Spleen (tissue), 11 donors: ENCODE measurements at regions not wholly inside any gene's neighbourhood (a gene's known extent, or its start where the extent isn't known, plus 50 kb on each side); places are given as distances from the start of the nearest gene placed in this dataset.

Experiments
- DNase-seq: peaks from one replicate; pipeline ENCODE4 v3.0.0-alpha.2; 2020
- H3K27ac ChIP-seq, 8 donors: fragments of 200-600 bp; sonication (generic) in 7 of 8; 1 replicate in 4 of 8; 2 replicates in 4 of 8; pipeline versions ENCODE4 v1.5.0 to v1.8.0; 2016 to 2021; ENCODE audit warnings: inconsistent platforms in 4 of 8, mild to moderate bottlenecking in 4 of 8, moderate library complexity in 1 of 8
- H3K27me3 ChIP-seq, 7 donors: fragments of 200-600 bp; sonication (generic) in 6 of 7; replicated peaks in 1 of 7; 1 replicate in 4 of 7; 2 replicates in 3 of 7; pipeline versions ENCODE4 v1.5.0 to v1.8.0; 2016 to 2021; ENCODE audit warnings: inconsistent platforms in 3 of 7, mild to moderate bottlenecking in 1 of 7
- H3K36me3 ChIP-seq, 6 donors: fragments of 200-600 bp; sonication (generic) in 5 of 6; 1 replicate in 4 of 6; 2 replicates in 2 of 6; pipeline versions ENCODE4 v1.5.0 to v1.8.0; 2016 to 2021; ENCODE audit warnings: inconsistent platforms in 2 of 6
- H3K4me1 ChIP-seq, 6 donors: fragments of 200-600 bp; sonication (generic) in 5 of 6; 1 replicate in 3 of 6; 2 replicates in 3 of 6; pipeline versions ENCODE4 v1.5.0 to v1.8.0; 2016 to 2021; ENCODE audit warnings: inconsistent platforms in 3 of 6
- H3K4me3 ChIP-seq, 8 donors: fragments of 200-600 bp; sonication (generic) in 7 of 8; 1 replicate in 4 of 8; 2 replicates in 4 of 8; pipeline versions ENCODE4 v1.5.0 to v1.8.0; 2016 to 2021; ENCODE audit warnings: inconsistent platforms in 4 of 8, mild to moderate bottlenecking in 4 of 8, moderate library complexity in 2 of 8
- H3K9me3 ChIP-seq, 8 donors: fragments of 200-600 bp; sonication (generic) in 7 of 8; 1 replicate in 4 of 8; 2 replicates in 4 of 8; pipeline versions ENCODE4 v1.5.0 to v1.8.0; 2016 to 2021; ENCODE audit warnings: inconsistent platforms in 4 of 8
- POLR2A ChIP-seq, 3 donors: fragments of 450-650 bp; IDR thresholded peaks; one replicate each; pipeline ENCODE4 v1.5.1; 2017; ENCODE audit warnings: antibody characterized with exemption in 3 of 3, mild to moderate bottlenecking in 1 of 3
- POLR2AphosphoS5 ChIP-seq, 3 donors: sonication (generic); formaldehyde crosslinking; IDR thresholded peaks; one replicate each; pipeline ENCODE4 v1.5.1; 2017; ENCODE audit warnings: antibody characterized with exemption in 3 of 3
- WGBS, 5 donors: extraction: QIAGEN DNeasy Blood & Tissue Kit in 3 of 5; methylation state at CpG; one replicate each; pipeline versions ENCODE4 v1.1.5 to v1.1.7; 2013 to 2018; 5-methylcytosine and 5-hydroxymethylcytosine counted together
- intact Hi-C: fragments of 100-400 bp; cut with DNase I; formaldehyde crosslinking; loops from one replicate; pipeline ENCODE4 v1.15.0; 2023; ENCODE audit warnings: low total_unique reads
- TF ChIP-seq, protein P1 (sequence below), 11 experiments: fragments of 200-600 bp in 7 of 11; fragments of 450-650 bp in 4 of 11; sonication (generic) in 4 of 11; IDR thresholded peaks in 8 of 11; conservative IDR thresholded peaks in 3 of 11; 1 replicate in 7 of 11; 2 replicates in 4 of 11; pipeline versions ENCODE4 v1.4.0 to v1.8.0; 2016 to 2021; ENCODE audit warnings: antibody characterized with exemption in 11 of 11, inconsistent platforms in 4 of 11, mild to moderate bottlenecking in 1 of 11
- donor health status: healthy with polysubstance abuse.
- donor health status: DM: no; HTN: no; CAD: no; lungs with moderate emphysema.
- donor health status: DM: no; HTN: no; CAD: no.
- donor health status: Bipolar disorder and iron deficiency.
- donor health status: healthy.
- donor health status: DM: no; HTN: no; CAD: no.
- donor health status: DM: yes; HTN: yes; CAD: no.

GRCh38 chr9:16348531-16348930 is 521.9 kb downstream of the BNC2 start:
- no peaks in the 10 kb centered on the region for H3K4me1 ChIP-seq
- H3K27ac ChIP-seq = no peak overlapping the region
- 68 to 92% (median 83%) methylated on average over 4 of the region's 4 CpGs for WGBS, 5 donors
- no peak overlapping the region for H3K4me3 ChIP-seq
- no peak for DNase-seq
- H3K36me3 ChIP-seq = no peaks in the 10 kb centered on the region
- peaks cover 0 to 5% (median 0%) of the 10 kb centered on the region in 7 donors for H3K27me3 ChIP-seq
- TF ChIP-seq POLR2A (IDR thresholded peaks at IDR 0.05) = no peak
- TF ChIP-seq, protein P1, sequence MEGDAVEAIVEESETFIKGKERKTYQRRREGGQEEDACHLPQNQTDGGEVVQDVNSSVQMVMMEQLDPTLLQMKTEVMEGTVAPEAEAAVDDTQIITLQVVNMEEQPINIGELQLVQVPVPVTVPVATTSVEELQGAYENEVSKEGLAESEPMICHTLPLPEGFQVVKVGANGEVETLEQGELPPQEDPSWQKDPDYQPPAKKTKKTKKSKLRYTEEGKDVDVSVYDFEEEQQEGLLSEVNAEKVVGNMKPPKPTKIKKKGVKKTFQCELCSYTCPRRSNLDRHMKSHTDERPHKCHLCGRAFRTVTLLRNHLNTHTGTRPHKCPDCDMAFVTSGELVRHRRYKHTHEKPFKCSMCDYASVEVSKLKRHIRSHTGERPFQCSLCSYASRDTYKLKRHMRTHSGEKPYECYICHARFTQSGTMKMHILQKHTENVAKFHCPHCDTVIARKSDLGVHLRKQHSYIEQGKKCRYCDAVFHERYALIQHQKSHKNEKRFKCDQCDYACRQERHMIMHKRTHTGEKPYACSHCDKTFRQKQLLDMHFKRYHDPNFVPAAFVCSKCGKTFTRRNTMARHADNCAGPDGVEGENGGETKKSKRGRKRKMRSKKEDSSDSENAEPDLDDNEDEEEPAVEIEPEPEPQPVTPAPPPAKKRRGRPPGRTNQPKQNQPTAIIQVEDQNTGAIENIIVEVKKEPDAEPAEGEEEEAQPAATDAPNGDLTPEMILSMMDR (IDR thresholded peaks at IDR 0.05 in 8 of 11, conservative IDR thresholded peaks at IDR 0.05 in 3 of 11) = no peak
- no peak for TF ChIP-seq POLR2AphosphoS5 (IDR thresholded peaks at IDR 0.05)
- no peaks in the 10 kb centered on the region for H3K9me3 ChIP-seq
- intact Hi-C loops = no loop called here

- Histone ChIP-seq H3K4me3 (no peak overlapping the region), H3K9me3 (no peaks in the 10 kb centered on the region), H3K4me1 (no peaks in the 10 kb centered on the region), H3K36me3 (no peaks in the 10 kb centered on the region), H3K27ac (no peak overlapping the region), H3K27me3 (peaks cover 0 to 18% (median 0%) of the 10 kb centered on the region in 7 donors)
- intact Hi-C loops = no loop called here
- no peak for TF ChIP-seq POLR2AphosphoS5 (IDR thresholded peaks at IDR 0.05)
- TF ChIP-seq, protein P1 (IDR thresholded peaks at IDR 0.05 in 8 of 11, conservative IDR thresholded peaks at IDR 0.05 in 3 of 11) = no peak
- TF ChIP-seq POLR2A (IDR thresholded peaks at IDR 0.05) = no peak
- DNase-seq = no peak
- WGBS, 5 donors = 75 to 93% (median 85%) methylated on average over 1 of the region's 1 CpG
These were observed 518.2 kb downstream of the BNC2 start for GRCh38 chr9:16352251-16352650.

- WGBS, 5 donors = 62 to 88% (median 76%) methylated on average over 3 of the region's 3 CpGs
- peaks cover 0 to 5% (median 0%) of the 10 kb centered on the region in 6 donors for H3K4me1 ChIP-seq
- peaks cover 0 to 13% (median 0%) of the 10 kb centered on the region in 7 donors for H3K27me3 ChIP-seq
- no peak for DNase-seq
- intact Hi-C loops = no loop called here
- H3K9me3 ChIP-seq = no peaks in the 10 kb centered on the region
- H3K4me3 ChIP-seq = no peak overlapping the region
- no peak for TF ChIP-seq POLR2A (IDR thresholded peaks at IDR 0.05)
- TF ChIP-seq POLR2AphosphoS5 (IDR thresholded peaks at IDR 0.05) = no peak
- TF ChIP-seq, protein P1 (IDR thresholded peaks at IDR 0.05 in 8 of 11, conservative IDR thresholded peaks at IDR 0.05 in 3 of 11) = no peak
- H3K36me3 ChIP-seq = no peaks in the 10 kb centered on the region
- no peak overlapping the region for H3K27ac ChIP-seq
These were observed 517.6 kb downstream of the BNC2 start for GRCh38 chr9:16352791-16353401.

GRCh38 chr9:16356196-16356765 is 514.2 kb downstream of the BNC2 start:
- intact Hi-C loops = no loop called here
- Histone ChIP-seq H3K36me3 (no peaks in the 10 kb centered on the region), H3K4me1 (peaks cover 0 to 5% (median 0%) of the 10 kb centered on the region in 6 donors), H3K4me3 (no peak overlapping the region), H3K9me3 (peaks cover 0 to 5% (median 0%) of the 10 kb centered on the region in 8 donors), H3K27ac (no peak overlapping the region), H3K27me3 (peaks cover 0 to 13% (median 0%) of the 10 kb centered on the region in 7 donors)
- WGBS, 5 donors = 73 to 81% (median 77%) methylated on average over 7 to 8 of the region's 8 CpGs
- TF ChIP-seq POLR2A (IDR thresholded peaks at IDR 0.05) = no peak
- TF ChIP-seq POLR2AphosphoS5 (IDR thresholded peaks at IDR 0.05) = no peak
- TF ChIP-seq, protein P1 (IDR thresholded peaks at IDR 0.05 in 8 of 11, conservative IDR thresholded peaks at IDR 0.05 in 3 of 11) = no peak
- no peak for DNase-seq
